Muscle of leg (tissue), 3 donors: ENCODE measurements at regions not wholly inside any gene's neighbourhood (a gene's known extent, or its start where the extent isn't known, plus 50 kb on each side); places are given as distances from the start of the nearest gene placed in this dataset.

Experiments
- DNase-seq: peaks from one replicate; pipeline ENCODE4 v3.0.0; 2013
- H3K27ac ChIP-seq: one replicate; pipeline ENCODE4 v1.5.1; 2013; ENCODE audit warnings: mild to moderate bottlenecking, low read length, control low read depth
- H3K27me3 ChIP-seq: one replicate; pipeline ENCODE4 v1.6.1; 2013; ENCODE audit warnings: low read length; ENCODE audit not compliant: control insufficient read depth, insufficient read depth
- H3K36me3 ChIP-seq: one replicate; pipeline ENCODE4 v1.6.1; 2013; ENCODE audit warnings: low read length; ENCODE audit not compliant: control insufficient read depth, insufficient read depth
- H3K4me1 ChIP-seq: one replicate; pipeline ENCODE4 v1.6.1; 2013; ENCODE audit warnings: low read length; ENCODE audit not compliant: control insufficient read depth, insufficient read depth
- H3K4me3 ChIP-seq: one replicate; pipeline ENCODE4 v1.5.1; 2013; ENCODE audit warnings: low read length, control low read depth
- H3K9me3 ChIP-seq: replicated peaks from 2 replicates; pipeline ENCODE4 v1.6.1; 2013; ENCODE audit warnings: low read depth, low read length; ENCODE audit not compliant: control insufficient read depth
- WGBS: methylation state at CpG from one replicate; pipeline ENCODE4 v1.1.5; 2013; ENCODE audit warnings: missing lambda C conversion rate; ENCODE audit not compliant: insufficient coverage; 5-methylcytosine and 5-hydroxymethylcytosine counted together

DNA sequence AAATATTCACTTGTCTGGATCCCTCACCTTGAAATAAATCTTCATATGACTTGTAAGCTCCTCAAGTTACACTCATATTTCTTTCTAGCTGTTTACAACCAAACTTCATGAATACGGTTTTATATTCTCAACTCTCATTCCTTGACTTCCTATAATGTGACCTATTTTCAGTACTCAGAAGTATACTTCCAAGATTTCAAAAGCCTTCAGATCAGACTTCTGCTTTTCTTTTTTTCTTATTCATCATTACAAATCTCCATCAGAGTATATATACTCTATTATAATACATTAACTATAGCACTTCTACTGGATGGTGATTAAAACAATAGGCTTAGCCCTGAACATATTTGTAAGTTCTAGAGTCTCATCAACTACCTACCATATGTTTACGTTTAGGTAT is 123.6 kb upstream of the ALCAM start:
- no peak overlapping the region for H3K4me3 ChIP-seq
- no CpG with 5 or more reads among the region's 2 CpGs for WGBS
- H3K9me3 ChIP-seq: no peaks in the 10 kb centered on the region
- no peaks in the 10 kb centered on the region for H3K27me3 ChIP-seq
- no peaks in the 10 kb centered on the region for H3K36me3 ChIP-seq
- no peak overlapping the region for H3K27ac ChIP-seq
- no peak for DNase-seq
- H3K4me1 ChIP-seq: no peaks in the 10 kb centered on the region

DNA sequence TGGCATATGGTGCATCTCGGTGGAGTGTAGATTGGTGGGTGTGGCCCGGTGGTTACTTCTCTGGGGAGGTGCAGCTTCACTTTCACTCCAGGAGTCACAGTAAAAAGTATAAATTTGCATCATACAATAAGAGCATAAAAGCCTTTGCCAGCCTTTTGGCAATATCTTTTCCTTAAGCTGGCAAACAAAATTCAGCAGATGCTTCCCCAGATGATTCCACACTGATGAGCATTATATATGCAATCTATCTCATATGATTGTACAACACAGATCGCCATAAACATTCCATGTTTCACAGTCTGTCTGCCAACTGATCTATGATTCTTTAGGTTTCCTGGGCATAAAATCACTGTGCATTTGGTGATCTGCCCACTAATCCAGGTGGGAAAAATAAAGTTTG is 120.2 kb upstream of the ALCAM start:
- WGBS: no CpG with 5 or more reads among the region's 3 CpGs
- Histone ChIP-seq H3K27ac (no peak overlapping the region), H3K9me3 (no peaks in the 10 kb centered on the region), H3K27me3 (no peaks in the 10 kb centered on the region), H3K36me3 (no peaks in the 10 kb centered on the region), H3K4me1 (no peaks in the 10 kb centered on the region), H3K4me3 (no peak overlapping the region)
- no peak for DNase-seq

DNA sequence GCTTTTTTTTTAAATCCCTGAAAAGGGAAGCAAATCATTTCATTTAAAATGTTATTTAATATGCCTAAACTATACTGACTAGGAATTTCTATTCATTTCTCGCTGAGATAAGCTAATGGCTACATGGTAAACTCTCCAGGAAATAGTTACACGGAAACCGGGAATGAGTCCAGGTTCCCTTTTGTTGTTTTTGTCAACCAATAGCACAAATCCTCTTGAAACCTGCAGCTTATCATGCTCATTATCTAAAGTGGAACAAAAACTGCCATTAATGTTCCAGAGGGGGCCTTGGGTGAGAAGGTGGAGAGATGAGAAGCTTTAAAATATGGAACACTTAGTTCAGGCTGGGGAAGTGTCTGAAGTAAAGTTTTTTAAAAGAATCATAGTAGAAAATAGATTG is 113.5 kb upstream of the ALCAM start:
- Histone ChIP-seq H3K4me1 (no peaks in the 10 kb centered on the region), H3K9me3 (no peaks in the 10 kb centered on the region), H3K4me3 (no peak overlapping the region), H3K27me3 (no peaks in the 10 kb centered on the region), H3K27ac (no peak overlapping the region), H3K36me3 (no peaks in the 10 kb centered on the region)
- WGBS: no CpG with 5 or more reads among the region's 3 CpGs
- DNase-seq: peak; percentile 17

DNA sequence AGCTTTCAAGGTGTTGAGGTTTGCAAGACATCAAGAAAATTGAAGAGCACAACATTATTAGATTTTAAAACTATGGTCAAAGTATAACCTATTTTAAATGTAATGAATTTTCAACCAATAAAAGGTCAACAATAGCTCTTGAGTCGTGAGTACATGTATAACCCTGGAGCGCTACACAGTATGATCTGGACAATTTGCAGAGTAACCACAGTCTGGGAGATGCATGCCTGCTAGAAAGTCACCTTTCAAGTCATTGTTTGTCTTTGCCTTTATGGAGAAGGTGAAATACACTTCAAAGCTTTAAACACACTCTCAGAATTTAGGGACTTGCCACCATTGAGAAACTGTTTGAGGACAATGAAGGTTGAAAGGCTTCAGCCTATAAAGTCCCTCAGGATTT is 112.6 kb upstream of the ALCAM start:
- no peak overlapping the region for H3K4me3 ChIP-seq
- DNase-seq: no peak
- no peaks in the 10 kb centered on the region for H3K27me3 ChIP-seq
- no CpG with 5 or more reads among the region's 2 CpGs for WGBS
- H3K27ac ChIP-seq: no peak overlapping the region
- H3K36me3 ChIP-seq: no peaks in the 10 kb centered on the region
- no peaks in the 10 kb centered on the region for H3K4me1 ChIP-seq
- H3K9me3 ChIP-seq: no peaks in the 10 kb centered on the region

DNA sequence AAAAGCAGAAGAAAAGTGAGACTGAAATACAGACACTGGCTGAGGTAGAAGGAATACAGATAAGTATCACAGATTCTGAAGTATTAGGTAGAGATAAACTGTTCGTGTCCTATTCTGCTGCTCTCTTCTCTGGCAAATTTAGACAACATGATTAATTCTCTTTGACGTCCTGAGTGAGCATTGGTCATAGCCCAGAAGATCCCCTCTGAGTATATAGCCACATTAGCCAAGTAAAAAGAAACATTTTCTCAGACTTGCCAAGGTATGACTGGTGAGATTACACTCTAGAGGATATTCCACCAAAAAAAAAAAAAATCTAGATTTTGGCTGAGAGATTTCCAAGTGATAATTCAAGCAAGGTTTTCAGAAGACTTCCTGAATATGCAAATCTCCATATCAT is 111.4 kb upstream of the ALCAM start:
- no peak overlapping the region for H3K27ac ChIP-seq
- H3K4me3 ChIP-seq: no peak overlapping the region
- H3K4me1 ChIP-seq: no peaks in the 10 kb centered on the region
- WGBS: no CpG with 5 or more reads among the region's 2 CpGs
- H3K9me3 ChIP-seq: no peaks in the 10 kb centered on the region
- H3K36me3 ChIP-seq: no peaks in the 10 kb centered on the region
- DNase-seq: peak; percentile 30
- no peaks in the 10 kb centered on the region for H3K27me3 ChIP-seq

DNA sequence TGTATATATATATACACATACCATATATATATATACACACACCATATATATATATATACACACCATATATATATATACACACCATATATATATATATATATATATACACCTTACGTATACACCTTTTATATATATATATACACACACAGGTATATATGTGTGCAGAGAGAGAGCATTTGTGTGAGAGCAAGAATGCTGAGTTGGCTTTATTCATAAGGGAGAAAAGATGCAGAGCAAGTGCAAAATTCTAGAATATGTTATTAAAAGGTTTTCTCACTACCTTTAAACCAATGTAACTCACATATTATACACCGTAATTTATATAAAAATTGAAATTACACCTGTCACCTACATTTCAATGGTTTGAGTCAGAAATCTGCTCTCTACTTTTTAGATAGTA is 107.2 kb upstream of the ALCAM start:
- Histone ChIP-seq H3K27ac (no peak overlapping the region), H3K9me3 (no peaks in the 10 kb centered on the region), H3K36me3 (no peaks in the 10 kb centered on the region), H3K27me3 (no peaks in the 10 kb centered on the region), H3K4me1 (no peaks in the 10 kb centered on the region), H3K4me3 (no peak overlapping the region)
- no CpG with 5 or more reads among the region's 2 CpGs for WGBS
- no peak for DNase-seq

DNA sequence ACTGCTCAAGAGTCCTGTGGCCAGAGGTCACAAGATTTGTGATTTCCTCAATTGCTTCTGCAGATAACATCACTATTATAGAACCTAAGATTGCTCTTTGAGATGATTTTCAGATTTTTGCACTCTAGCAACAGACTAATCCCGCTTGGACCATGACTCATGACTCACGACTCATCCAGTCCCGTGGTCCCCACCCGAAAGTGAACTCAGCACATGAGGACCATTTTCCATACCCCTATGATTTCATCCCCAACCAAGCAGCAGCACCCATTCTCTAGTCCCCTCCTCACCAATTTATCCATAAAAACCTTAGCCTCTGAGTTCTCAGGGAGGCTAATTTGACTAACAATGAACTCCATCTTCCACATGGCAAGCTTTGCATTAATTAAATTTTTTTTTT is 106.3 kb upstream of the ALCAM start:
- Histone ChIP-seq H3K27ac (no peak overlapping the region), H3K27me3 (no peaks in the 10 kb centered on the region), H3K9me3 (no peaks in the 10 kb centered on the region), H3K4me3 (no peak overlapping the region), H3K4me1 (no peaks in the 10 kb centered on the region), H3K36me3 (no peaks in the 10 kb centered on the region)
- 73% methylated on average over 4 of the region's 4 CpGs for WGBS
- DNase-seq: no peak

DNA sequence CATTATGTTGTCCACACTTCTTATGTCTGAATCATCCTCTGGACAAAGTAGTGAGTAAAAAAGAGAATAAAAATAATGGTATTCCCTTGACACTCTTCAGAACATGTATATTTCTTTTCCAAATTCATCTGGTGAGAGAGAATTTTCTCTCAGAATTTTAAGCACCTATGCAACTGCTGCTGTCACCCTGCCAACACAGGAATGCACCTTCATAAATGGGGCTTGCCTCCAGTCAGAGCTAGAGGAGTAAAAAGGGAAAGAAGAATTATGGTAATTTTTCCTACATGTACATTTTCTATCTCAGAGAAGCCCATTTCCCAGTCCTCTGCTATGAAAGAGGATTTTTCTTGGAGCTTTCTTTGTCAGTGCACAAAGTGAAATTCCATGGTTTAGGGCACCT is 92.2 kb upstream of the ALCAM start:
- no peak for DNase-seq
- Histone ChIP-seq H3K4me3 (no peak overlapping the region), H3K36me3 (no peaks in the 10 kb centered on the region), H3K9me3 (no peaks in the 10 kb centered on the region), H3K27me3 (no peaks in the 10 kb centered on the region), H3K4me1 (no peaks in the 10 kb centered on the region), H3K27ac (no peak overlapping the region)

DNA sequence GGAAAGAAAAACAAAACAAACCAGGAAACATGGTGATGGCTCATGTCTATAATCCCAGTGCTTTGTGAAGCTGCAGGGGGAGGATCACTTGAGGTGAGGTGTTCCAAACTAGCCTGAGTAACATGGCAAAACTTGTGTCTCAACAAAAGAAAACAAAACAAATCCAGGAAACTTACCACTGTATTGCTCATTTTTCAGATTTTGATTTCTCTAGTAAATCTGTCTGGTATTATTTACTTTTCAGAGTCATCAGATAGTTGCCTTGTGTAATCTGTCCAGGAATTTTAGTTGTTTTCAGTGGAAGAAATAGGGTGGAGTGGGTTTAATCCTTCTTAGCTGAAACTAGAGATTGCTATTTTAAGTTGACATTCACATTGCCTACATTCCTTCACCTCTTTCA is 91.8 kb upstream of the ALCAM start:
- no peak for DNase-seq
- H3K4me3 ChIP-seq: no peak overlapping the region
- H3K27ac ChIP-seq: no peak overlapping the region
- H3K9me3 ChIP-seq: no peaks in the 10 kb centered on the region
- no peaks in the 10 kb centered on the region for H3K4me1 ChIP-seq
- H3K27me3 ChIP-seq: no peaks in the 10 kb centered on the region
- H3K36me3 ChIP-seq: no peaks in the 10 kb centered on the region

DNA sequence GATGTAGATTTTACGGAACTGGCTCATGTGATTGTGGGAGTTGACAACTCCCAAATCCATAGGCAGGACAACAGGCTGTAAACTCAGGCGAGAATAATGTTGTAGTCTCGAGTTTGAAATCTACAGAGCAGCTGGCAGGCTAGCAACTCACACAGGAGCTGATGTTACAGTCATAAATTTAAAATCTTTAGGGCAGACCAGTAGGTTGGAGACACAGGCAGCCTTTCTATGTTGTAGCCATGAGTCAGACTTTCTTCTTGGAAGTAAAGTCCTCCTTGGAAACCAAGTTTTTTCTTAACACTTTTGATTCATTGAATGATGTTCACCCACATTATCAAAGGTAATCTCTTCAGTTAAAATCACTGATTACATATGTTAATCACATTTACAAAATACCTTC is 89.1 kb upstream of the ALCAM start:
- no peak overlapping the region for H3K4me3 ChIP-seq
- H3K9me3 ChIP-seq: no peaks in the 10 kb centered on the region
- no peak overlapping the region for H3K27ac ChIP-seq
- no CpG with 5 or more reads among the region's 3 CpGs for WGBS
- no peaks in the 10 kb centered on the region for H3K27me3 ChIP-seq
- H3K4me1 ChIP-seq: no peaks in the 10 kb centered on the region
- no peaks in the 10 kb centered on the region for H3K36me3 ChIP-seq
- DNase-seq: no peak

DNA sequence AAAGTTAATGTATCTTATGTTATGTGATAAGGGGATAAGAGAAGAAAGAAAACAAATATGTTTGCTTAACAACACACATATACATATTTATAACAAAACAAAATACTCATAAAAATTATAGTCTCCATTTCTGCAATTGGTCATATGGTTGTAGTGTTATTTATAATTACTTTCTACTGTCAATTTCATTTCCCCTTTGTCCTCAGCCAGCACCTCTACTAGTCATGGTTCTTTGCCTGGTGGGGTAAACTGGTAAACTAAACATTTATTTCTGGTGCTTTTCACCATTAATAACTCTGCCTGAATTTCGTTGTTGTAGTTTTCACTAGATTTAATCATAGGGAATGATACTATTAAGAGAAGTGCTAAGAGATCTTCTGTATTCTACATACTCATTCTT is 88.0 kb upstream of the ALCAM start:
- Histone ChIP-seq H3K27me3 (no peaks in the 10 kb centered on the region), H3K9me3 (no peaks in the 10 kb centered on the region), H3K27ac (no peak overlapping the region), H3K36me3 (no peaks in the 10 kb centered on the region), H3K4me3 (no peak overlapping the region), H3K4me1 (no peaks in the 10 kb centered on the region)
- no CpG with 5 or more reads among the region's 1 CpG for WGBS
- no peak for DNase-seq
